ENCODE measurements at regions not wholly inside any gene's neighbourhood (a gene's known extent, or its start where the extent isn't known, plus 50 kb on each side); places are given as distances from the start of the nearest gene placed in this dataset.

GRCh38 chr6:78500299-78501089 is 366.9 kb upstream of the IRAK1BP1 start:
- no peak overlapping the region for H3K27ac Mint-ChIP-seq
- POLR2A ChIA-PET, result no interaction called here
- peaks cover 0 to 4% (median 0%) of the 10 kb centered on the region in 5 donors for H3K27me3 Mint-ChIP-seq
- H3K4me1 Mint-ChIP-seq, result no peaks in the 10 kb centered on the region
- peaks cover 0 to 5% (median 0%) of the 10 kb centered on the region in 3 donors for H3K36me3 Mint-ChIP-seq
- ATAC-seq (no peak), DNase-seq (no peak)
- H3K4me3 Mint-ChIP-seq, result no peak overlapping the region
- peaks cover 0 to 27% (median 1%) of the 10 kb centered on the region in 9 donors for H3K9me3 Mint-ChIP-seq

- peaks cover 0 to 36% (median 9%) of the 10 kb centered on the region in 9 donors for H3K9me3 Mint-ChIP-seq
- H3K4me1 Mint-ChIP-seq, result no peaks in the 10 kb centered on the region
- H3K27ac Mint-ChIP-seq, result no peak overlapping the region
- H3K4me3 Mint-ChIP-seq, result no peak overlapping the region
- H3K27me3 Mint-ChIP-seq, result peaks cover 0 to 4% (median 0%) of the 10 kb centered on the region in 5 donors
- DNase-seq, result no peak
- POLR2A ChIA-PET, result no interaction called here
- no peak for ATAC-seq
- H3K36me3 Mint-ChIP-seq, result peaks cover 0 to 11% (median 0%) of the 10 kb centered on the region in 3 donors
Observed at GRCh38 chr6:78502386-78502887, 364.9 kb upstream of the IRAK1BP1 start.

GRCh38 chr6:78505178-78505577 is 362.2 kb upstream of the IRAK1BP1 start:
- DNase-seq (no peak), ATAC-seq (no peak)
- Mint-ChIP-seq H3K4me3 (no peak overlapping the region), H3K36me3 (peaks cover 0 to 11% (median 0%) of the 10 kb centered on the region in 3 donors), H3K4me1 (no peaks in the 10 kb centered on the region), H3K27ac (no peak overlapping the region), H3K27me3 (peaks cover 0 to 4% (median 0%) of the 10 kb centered on the region in 5 donors), H3K9me3 (peaks cover 0 to 37% (median 10%) of the 10 kb centered on the region in 9 donors)
- POLR2A ChIA-PET, result no interaction called here

GRCh38 chr6:78511009-78511408 is 356.3 kb upstream of the IRAK1BP1 start:
- Mint-ChIP-seq H3K27ac (no peak overlapping the region), H3K27me3 (no peaks in the 10 kb centered on the region), H3K9me3 (peaks cover 0 to 22% (median 11%) of the 10 kb centered on the region in 9 donors), H3K36me3 (peaks cover 0 to 6% (median 0%) of the 10 kb centered on the region in 3 donors), H3K4me3 (no peak overlapping the region), H3K4me1 (no peaks in the 10 kb centered on the region)
- DNase-seq (no peak), ATAC-seq (no peak)
- POLR2A ChIA-PET, result no interaction called here

- Mint-ChIP-seq H3K36me3 (no peaks in the 10 kb centered on the region), H3K27me3 (no peaks in the 10 kb centered on the region), H3K4me3 (no peak overlapping the region), H3K27ac (peak overlapping the region in 1 of 10 donors; percentile 35), H3K4me1 (no peaks in the 10 kb centered on the region), H3K9me3 (peaks cover 0 to 8% (median 2%) of the 10 kb centered on the region in 9 donors)
- POLR2A ChIA-PET, result no interaction called here
- no peak for DNase-seq
- no peak for ATAC-seq
Observed at GRCh38 chr6:78513856-78514255, 353.5 kb upstream of the IRAK1BP1 start.

GRCh38 chr6:78515271-78515670 is 352.1 kb upstream of the IRAK1BP1 start:
- ATAC-seq (no peak), DNase-seq (no peak)
- H3K4me1 Mint-ChIP-seq, result no peaks in the 10 kb centered on the region
- POLR2A ChIA-PET, result no interaction called here
- H3K9me3 Mint-ChIP-seq, result peaks cover 0 to 3% (median 0%) of the 10 kb centered on the region in 9 donors
- H3K27ac Mint-ChIP-seq, result no peak overlapping the region
- no peak overlapping the region for H3K4me3 Mint-ChIP-seq
- no peaks in the 10 kb centered on the region for H3K36me3 Mint-ChIP-seq
- H3K27me3 Mint-ChIP-seq, result no peaks in the 10 kb centered on the region

- no peak overlapping the region for H3K4me3 Mint-ChIP-seq
- H3K36me3 Mint-ChIP-seq, result no peaks in the 10 kb centered on the region
- no peak for DNase-seq
- peaks cover 0 to 7% (median 0%) of the 10 kb centered on the region in 9 donors for H3K9me3 Mint-ChIP-seq
- no peak for ATAC-seq
- H3K27ac Mint-ChIP-seq, result no peak overlapping the region
- POLR2A ChIA-PET, result no interaction called here
- H3K27me3 Mint-ChIP-seq, result peaks cover 0 to 4% (median 0%) of the 10 kb centered on the region in 5 donors
- no peaks in the 10 kb centered on the region for H3K4me1 Mint-ChIP-seq
Observed at GRCh38 chr6:78517399-78517798, 350.0 kb upstream of the IRAK1BP1 start.

GRCh38 chr6:78523622-78524021 is 343.7 kb upstream of the IRAK1BP1 start:
- H3K9me3 Mint-ChIP-seq, result peaks cover 0 to 7% (median 0%) of the 10 kb centered on the region in 9 donors
- ATAC-seq (no peak), DNase-seq (no peak)
- no peaks in the 10 kb centered on the region for H3K36me3 Mint-ChIP-seq
- H3K27ac Mint-ChIP-seq, result no peak overlapping the region
- H3K27me3 Mint-ChIP-seq, result peaks cover 0 to 4% (median 0%) of the 10 kb centered on the region in 5 donors
- no peaks in the 10 kb centered on the region for H3K4me1 Mint-ChIP-seq
- no peak overlapping the region for H3K4me3 Mint-ChIP-seq
- POLR2A ChIA-PET, result no interaction called here

- no peaks in the 10 kb centered on the region for H3K36me3 Mint-ChIP-seq
- no peak overlapping the region for H3K4me3 Mint-ChIP-seq
- H3K27ac Mint-ChIP-seq, result no peak overlapping the region
- POLR2A ChIA-PET, result no interaction called here
- H3K4me1 Mint-ChIP-seq, result no peaks in the 10 kb centered on the region
- ATAC-seq, result no peak
- no peak for DNase-seq
- H3K27me3 Mint-ChIP-seq, result peaks cover 0 to 7% (median 0%) of the 10 kb centered on the region in 5 donors
- H3K9me3 Mint-ChIP-seq, result peaks cover 0 to 7% (median 0%) of the 10 kb centered on the region in 9 donors
Observed at GRCh38 chr6:78525976-78526375, 341.4 kb upstream of the IRAK1BP1 start.

GRCh38 chr6:78526432-78526831 is 340.9 kb upstream of the IRAK1BP1 start:
- Mint-ChIP-seq H3K36me3 (no peaks in the 10 kb centered on the region), H3K9me3 (peaks cover 0 to 3% (median 0%) of the 10 kb centered on the region in 9 donors), H3K27me3 (peaks cover 0 to 6% (median 0%) of the 10 kb centered on the region in 5 donors), H3K27ac (no peak overlapping the region), H3K4me1 (no peaks in the 10 kb centered on the region), H3K4me3 (no peak overlapping the region)
- DNase-seq (no peak), ATAC-seq (no peak)
- POLR2A ChIA-PET, result no interaction called here

GRCh38 chr6:78528926-78529325 is 338.4 kb upstream of the IRAK1BP1 start:
- Mint-ChIP-seq H3K27me3 (peaks cover 0 to 4% (median 0%) of the 10 kb centered on the region in 5 donors), H3K9me3 (peaks cover 0 to 2% (median 0%) of the 10 kb centered on the region in 9 donors)

GRCh38 chr6:78530208-78530607 is 337.1 kb upstream of the IRAK1BP1 start:
- no peak for ATAC-seq
- POLR2A ChIA-PET, result no interaction called here
- no peaks in the 10 kb centered on the region for H3K4me1 Mint-ChIP-seq
- no peak for DNase-seq
- H3K9me3 Mint-ChIP-seq, result peaks cover 0 to 4% (median 0%) of the 10 kb centered on the region in 9 donors
- H3K27ac Mint-ChIP-seq, result no peak overlapping the region
- H3K36me3 Mint-ChIP-seq, result no peaks in the 10 kb centered on the region
- peaks cover 0 to 4% (median 0%) of the 10 kb centered on the region in 5 donors for H3K27me3 Mint-ChIP-seq
- no peak overlapping the region for H3K4me3 Mint-ChIP-seq

More at GRCh38 chr6:78528926-78529325, 338.4 kb upstream of the IRAK1BP1 start:
- no peak overlapping the region for H3K4me3 Mint-ChIP-seq
- POLR2A ChIA-PET, result no interaction called here
- no peaks in the 10 kb centered on the region for H3K4me1 Mint-ChIP-seq
- no peak for ATAC-seq
- no peaks in the 10 kb centered on the region for H3K36me3 Mint-ChIP-seq
- DNase-seq, result no peak
- no peak overlapping the region for H3K27ac Mint-ChIP-seq

- H3K4me1 Mint-ChIP-seq, result no peaks in the 10 kb centered on the region
- ATAC-seq (no peak), DNase-seq (no peak)
- POLR2A ChIA-PET, result no interaction called here
- no peaks in the 10 kb centered on the region for H3K36me3 Mint-ChIP-seq
- H3K4me3 Mint-ChIP-seq, result no peak overlapping the region
- H3K27me3 Mint-ChIP-seq, result peaks cover 0 to 4% (median 0%) of the 10 kb centered on the region in 5 donors
- peaks cover 0 to 9% (median 0%) of the 10 kb centered on the region in 9 donors for H3K9me3 Mint-ChIP-seq
- no peak overlapping the region for H3K27ac Mint-ChIP-seq
Observed at GRCh38 chr6:78533426-78533825, 333.9 kb upstream of the IRAK1BP1 start.
